ENCODE measurements at regions not wholly inside any gene's neighbourhood (a gene's known extent, or its start where the extent isn't known, plus 50 kb on each side); places are given as distances from the start of the nearest gene placed in this dataset.

- ChIA-PET POLR2A (no interaction called here), CTCF (no interaction called here), RAD21 (ENCODE audit: unreplicated experiment) (no interaction called here), SMC1A (ENCODE audit: uncharacterized antibody, unreplicated experiment) (interaction anchor here (1.6 to 2.4 kb wide), 2 partner anchors 9 to 12 kb away, joined by 4 to 6 read pairs; no protein-coding TSS in a partner anchor)
- in situ Hi-C loops (cut with MboI) (no loop called here), intact Hi-C loops (cut with micrococcal nuclease; ENCODE audit: unreplicated experiment) (no loop called here)
- Histone ChIP-seq H3K4me2 (ENCODE audit: control insufficient read depth, insufficient read depth) (no peak overlapping the region), H3K4me1 (ENCODE audit: control insufficient read depth, insufficient read depth, low read length) (no peaks in the 10 kb centered on the region), H3K36me3 (ENCODE audit: control insufficient read depth in 2 of 2, insufficient read depth in 2 of 2, low read length in 1 of 2) (no peaks in the 10 kb centered on the region), H3K79me2 (ENCODE audit: control insufficient read depth, insufficient read depth, low read length) (no peaks in the 10 kb centered on the region), H3K4me3 (no peak overlapping the region), H3K9me3 (replicated peaks; ENCODE audit: control insufficient read depth, insufficient read depth, low read length) (no peaks in the 10 kb centered on the region), H3K27ac (ENCODE audit: control insufficient read depth, insufficient read depth) (no peak overlapping the region), H3K9ac (ENCODE audit: control insufficient read depth, insufficient read depth, low read length) (no peak overlapping the region), H2AFZ (ENCODE audit: control insufficient read depth, low read depth, low read length) (no peak overlapping the region), H3K27me3 (replicated peaks in 1 of 2; ENCODE audit: control insufficient read depth in 2 of 2, insufficient read depth in 2 of 2, low read length in 1 of 2) (no peaks in the 10 kb centered on the region), H4K20me1 (ENCODE audit: control insufficient read depth, insufficient read depth) (no peaks in the 10 kb centered on the region)
- ATAC-seq (no peak), FAIRE-seq (no peak), DNase-seq (ENCODE audit: low read depth, low spot score) (no peak)
- 0% methylated on average over 1 of the region's 1 CpG for WGBS (ENCODE audit: insufficient coverage, insufficient replicate concordance, low lambda C conversion rate, missing lambda C conversion rate)
- no peak for TF ChIP-seq ZNF274 (IDR thresholded peaks at IDR 0.05; ENCODE audit: insufficient read depth, insufficient read length)
- TF ChIP-seq IRF5 (IDR thresholded peaks at IDR 0.05; ENCODE audit: borderline replicate concordance) = no peak
- no peak for TF ChIP-seq ZNF24 (IDR thresholded peaks at IDR 0.05)
- TF ChIP-seq RCOR1 (conservative IDR thresholded peaks at IDR 0.05; ENCODE audit: low read depth, low read length) = no peak
- BruUV-seq (replicated peaks) = no TSS peak
Measured at GRCh38 chr3:64816355-64816754, 128.6 kb upstream of the ADAMTS9 start.

- no peak overlapping the region for H2AFZ ChIP-seq (ENCODE audit: control insufficient read depth, low read depth, low read length)
- POLR2A ChIA-PET = no interaction called here
- H3K9me3 ChIP-seq (replicated peaks; ENCODE audit: control insufficient read depth, insufficient read depth, low read length) = no peaks in the 10 kb centered on the region
- RAD21 ChIA-PET (ENCODE audit: unreplicated experiment) = no interaction called here
- DNase-seq (ENCODE audit: low read depth, low spot score) (no peak), ATAC-seq (no peak), FAIRE-seq (no peak)
- intact Hi-C loops (cut with micrococcal nuclease; ENCODE audit: unreplicated experiment) (no loop called here), in situ Hi-C loops (cut with MboI) (no loop called here)
- H3K79me2 ChIP-seq (ENCODE audit: control insufficient read depth, insufficient read depth, low read length) = no peaks in the 10 kb centered on the region
- H4K20me1 ChIP-seq (ENCODE audit: control insufficient read depth, insufficient read depth) = no peaks in the 10 kb centered on the region
- BruUV-seq (replicated peaks) = no TSS peak
- H3K36me3 ChIP-seq (ENCODE audit: control insufficient read depth in 2 of 2, insufficient read depth in 2 of 2, low read length in 1 of 2) = no peaks in the 10 kb centered on the region
- no peaks in the 10 kb centered on the region for H3K27me3 ChIP-seq (replicated peaks in 1 of 2; ENCODE audit: control insufficient read depth in 2 of 2, insufficient read depth in 2 of 2, low read length in 1 of 2)
- SMC1A ChIA-PET (ENCODE audit: uncharacterized antibody, unreplicated experiment) = interaction anchor here (1.6 to 2.4 kb wide), 2 partner anchors 10 to 13 kb away, joined by 4 to 6 read pairs; no protein-coding TSS in a partner anchor
- no peak overlapping the region for H3K9ac ChIP-seq (ENCODE audit: control insufficient read depth, insufficient read depth, low read length)
- no peaks in the 10 kb centered on the region for H3K4me1 ChIP-seq (ENCODE audit: control insufficient read depth, insufficient read depth, low read length)
- CTCF ChIA-PET = no interaction called here
- 11% methylated on average over 4 of the region's 4 CpGs for WGBS (ENCODE audit: insufficient coverage, insufficient replicate concordance, low lambda C conversion rate, missing lambda C conversion rate)
- no peak overlapping the region for H3K27ac ChIP-seq (ENCODE audit: control insufficient read depth, insufficient read depth)
- no peak overlapping the region for H3K4me2 ChIP-seq (ENCODE audit: control insufficient read depth, insufficient read depth)
- no peak overlapping the region for H3K4me3 ChIP-seq
- TF ChIP-seq TBL1XR1 (IDR thresholded peaks at IDR 0.05; ENCODE audit: low read depth, low read length) = no peak
- no peak for TF ChIP-seq HDAC6 (IDR thresholded peaks at IDR 0.05; ENCODE audit: unreplicated experiment)
- no peak for TF ChIP-seq TCF7 (IDR thresholded peaks at IDR 0.05; ENCODE audit: borderline replicate concordance)
- TF ChIP-seq NFXL1 (IDR thresholded peaks at IDR 0.05; ENCODE audit: borderline replicate concordance) = no peak
- TF ChIP-seq ZNF217 (IDR thresholded peaks at IDR 0.05) = no peak
- TF ChIP-seq GABPA (IDR thresholded peaks at IDR 0.05; ENCODE audit: low read depth) = no peak
- no peak for TF ChIP-seq ZBTB40 (IDR thresholded peaks at IDR 0.05; ENCODE audit: borderline replicate concordance)
- TF ChIP-seq RB1 (IDR thresholded peaks at IDR 0.05; ENCODE audit: borderline replicate concordance) = no peak
- no peak for TF ChIP-seq HSF1 (IDR thresholded peaks at IDR 0.05; ENCODE audit: low read depth, low read length)
Measured at GRCh38 chr3:64815789-64816188, 128.0 kb upstream of the ADAMTS9 start.

Measured in GM12878 (cell line).